ENCODE measurements at regions not wholly inside any gene's neighbourhood (a gene's known extent, or its start where the extent isn't known, plus 50 kb on each side); places are given as distances from the start of the nearest gene placed in this dataset.

- TF ChIP-seq EP300 (IDR thresholded peaks at IDR 0.05) (peak; percentile 23 to 66), POLR2A (IDR thresholded peaks at IDR 0.05) (no peak)
- peak; percentile 23 to 55 for DNase-seq (ENCODE audit: low spot score in 2 of 2)
- H3K27ac ChIP-seq: peak overlapping the region in 1 of 4 donors; percentile 52
- H3K4me1 ChIP-seq: peaks cover 0 to 17% (median 6%) of the 10 kb centered on the region in 4 donors
- 27 to 29% methylated on average over 12 of the region's 12 CpGs for WGBS, 2 donors
- no peaks in the 10 kb centered on the region for H3K36me3 ChIP-seq
- no peaks in the 10 kb centered on the region for H3K27me3 ChIP-seq
- H3K4me3 ChIP-seq: no peak overlapping the region
- no peaks in the 10 kb centered on the region for H3K9me3 ChIP-seq
These were observed 104.7 kb upstream of the NOCT start for GRCh38 chr4:138910914-138911336.

GRCh38 chr4:138910195-138910913, 105.2 kb upstream of the NOCT start:
- Histone ChIP-seq H3K4me3 (no peak overlapping the region), H3K27ac (peak overlapping the region in 1 of 4 donors; percentile 3), H3K36me3 (no peaks in the 10 kb centered on the region), H3K4me1 (peaks cover 0 to 17% (median 6%) of the 10 kb centered on the region in 4 donors), H3K9me3 (no peaks in the 10 kb centered on the region), H3K27me3 (no peaks in the 10 kb centered on the region)
- no peak for DNase-seq (ENCODE audit: low spot score in 2 of 2)
- WGBS, 2 donors: 49 to 58% methylated on average over 6 of the region's 6 CpGs
- no peak for TF ChIP-seq EP300 (IDR thresholded peaks at IDR 0.05)
- TF ChIP-seq POLR2A (IDR thresholded peaks at IDR 0.05): no peak
- TF ChIP-seq CTCF (IDR thresholded peaks at IDR 0.05): no peak

DNA sequence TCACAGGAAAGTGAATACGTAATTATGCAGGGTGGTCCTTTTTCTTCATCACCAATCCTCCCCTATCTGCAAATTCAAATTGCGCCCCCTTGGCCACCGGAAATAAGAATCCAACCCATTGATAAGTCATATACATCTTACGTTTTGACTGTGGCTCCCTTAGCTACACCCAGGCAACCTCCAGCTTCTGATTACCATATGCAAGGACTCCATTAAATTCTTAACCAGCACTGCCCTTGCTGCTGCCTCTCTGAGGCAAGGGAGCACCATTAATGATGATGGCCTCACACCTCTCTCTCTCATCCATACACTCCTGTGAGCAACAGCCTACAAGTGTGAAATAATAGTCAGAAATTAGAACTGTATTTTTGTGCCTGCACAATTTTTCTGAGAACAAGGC, 106.0 kb upstream of the NOCT start:
- Histone ChIP-seq H3K4me3 (no peak overlapping the region), H3K27me3 (no peaks in the 10 kb centered on the region), H3K4me1 (peaks cover 0 to 17% (median 6%) of the 10 kb centered on the region in 4 donors), H3K27ac (no peak overlapping the region), H3K36me3 (no peaks in the 10 kb centered on the region), H3K9me3 (no peaks in the 10 kb centered on the region)
- DNase-seq (ENCODE audit: low spot score in 2 of 2): no peak
- WGBS, 2 donors: 90 to 93% methylated on average over 4 of the region's 4 CpGs
- TF ChIP-seq EP300 (IDR thresholded peaks at IDR 0.05): no peak
- TF ChIP-seq POLR2A (IDR thresholded peaks at IDR 0.05): no peak
- TF ChIP-seq CTCF (IDR thresholded peaks at IDR 0.05): no peak

DNA sequence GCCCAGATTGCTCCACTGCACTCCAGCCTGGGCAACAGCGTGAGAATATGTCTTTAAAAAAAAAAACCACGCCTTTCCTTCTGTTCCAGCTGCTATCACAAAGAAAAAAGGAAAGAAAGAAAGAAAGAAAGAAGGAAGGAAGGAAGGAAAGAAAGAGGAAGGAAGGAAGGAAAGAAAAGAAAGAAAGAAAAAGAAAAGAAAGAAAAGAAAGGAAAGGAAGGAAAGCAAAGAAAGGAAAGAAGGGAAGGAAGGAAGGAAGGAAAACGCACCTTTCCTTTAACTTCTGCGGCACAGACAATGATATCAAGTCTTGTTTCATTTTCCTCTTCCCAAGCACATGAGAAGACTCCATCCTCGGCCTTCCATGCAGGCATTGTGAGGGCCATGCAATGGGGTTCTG, 107.4 kb upstream of the NOCT start:
- no peak for DNase-seq (ENCODE audit: low spot score in 2 of 2)
- TF ChIP-seq EP300 (IDR thresholded peaks at IDR 0.05) (no peak), POLR2A (IDR thresholded peaks at IDR 0.05) (no peak), CTCF (IDR thresholded peaks at IDR 0.05) (no peak)
- Histone ChIP-seq H3K36me3 (no peaks in the 10 kb centered on the region), H3K4me1 (peaks cover 0 to 17% (median 6%) of the 10 kb centered on the region in 4 donors), H3K27ac (no peak overlapping the region), H3K27me3 (no peaks in the 10 kb centered on the region), H3K9me3 (no peaks in the 10 kb centered on the region), H3K4me3 (no peak overlapping the region)
- WGBS, 2 donors: 94 to 96% methylated on average over 5 of the region's 5 CpGs

- no peaks in the 10 kb centered on the region for H3K36me3 ChIP-seq
- H3K27me3 ChIP-seq: no peaks in the 10 kb centered on the region
- H3K4me3 ChIP-seq: no peak overlapping the region
- TF ChIP-seq EP300 (IDR thresholded peaks at IDR 0.05): no peak
- TF ChIP-seq POLR2A (IDR thresholded peaks at IDR 0.05): no peak
- TF ChIP-seq CTCF (IDR thresholded peaks at IDR 0.05): no peak
- WGBS, 2 donors: 86 to 93% methylated on average over 5 of the region's 5 CpGs
- peaks cover 0 to 14% (median 6%) of the 10 kb centered on the region in 4 donors for H3K4me1 ChIP-seq
- H3K27ac ChIP-seq: no peak overlapping the region
- H3K9me3 ChIP-seq: no peaks in the 10 kb centered on the region
- DNase-seq (ENCODE audit: low spot score in 2 of 2): no peak
These were observed 108.4 kb upstream of the NOCT start for GRCh38 chr4:138907174-138907573.
